ENCODE measurements at regions not wholly inside any gene's neighbourhood (a gene's known extent, or its start where the extent isn't known, plus 50 kb on each side); places are given as distances from the start of the nearest gene placed in this dataset.

DNA sequence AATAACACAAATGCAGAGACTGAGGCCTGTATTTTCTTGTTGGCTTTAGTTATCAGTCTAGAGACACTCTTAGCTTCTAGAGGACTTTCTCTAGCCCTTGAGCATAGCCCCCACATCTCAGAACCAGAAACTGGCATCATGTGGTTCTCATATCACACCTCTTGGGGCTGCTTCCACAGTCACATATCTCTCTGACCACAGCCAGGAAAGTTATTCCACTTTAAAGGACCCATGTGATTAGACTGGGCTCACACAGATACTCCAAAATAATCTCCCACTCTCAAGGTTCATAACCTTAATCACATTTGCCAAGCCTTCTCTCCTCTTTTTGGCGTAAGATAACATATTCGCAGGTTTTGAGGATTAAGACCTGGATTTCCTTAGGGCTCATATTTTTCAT is 846.9 kb upstream of the MIR17HG start:
- CTCF ChIA-PET, result no interaction called here
- no peaks in the 10 kb centered on the region for H3K9me3 ChIP-seq (ENCODE audit: low read depth, low read length, poor library complexity, severe bottlenecking)
- DNase-seq (ENCODE audit: low spot score), result no peak
- no TSS peak for BruUV-seq (replicated peaks)
- H3K4me1 ChIP-seq (ENCODE audit: insufficient read depth, low read length, poor library complexity, severe bottlenecking), result no peaks in the 10 kb centered on the region
- H3K27ac ChIP-seq (ENCODE audit: low read depth, low read length, poor library complexity, severe bottlenecking), result no peak overlapping the region
- TF ChIP-seq EZH2 (IDR thresholded peaks at IDR 0.05; ENCODE audit: borderline replicate concordance, low read depth, low read length, poor library complexity, severe bottlenecking), result no peak
- TF ChIP-seq, protein P1, sequence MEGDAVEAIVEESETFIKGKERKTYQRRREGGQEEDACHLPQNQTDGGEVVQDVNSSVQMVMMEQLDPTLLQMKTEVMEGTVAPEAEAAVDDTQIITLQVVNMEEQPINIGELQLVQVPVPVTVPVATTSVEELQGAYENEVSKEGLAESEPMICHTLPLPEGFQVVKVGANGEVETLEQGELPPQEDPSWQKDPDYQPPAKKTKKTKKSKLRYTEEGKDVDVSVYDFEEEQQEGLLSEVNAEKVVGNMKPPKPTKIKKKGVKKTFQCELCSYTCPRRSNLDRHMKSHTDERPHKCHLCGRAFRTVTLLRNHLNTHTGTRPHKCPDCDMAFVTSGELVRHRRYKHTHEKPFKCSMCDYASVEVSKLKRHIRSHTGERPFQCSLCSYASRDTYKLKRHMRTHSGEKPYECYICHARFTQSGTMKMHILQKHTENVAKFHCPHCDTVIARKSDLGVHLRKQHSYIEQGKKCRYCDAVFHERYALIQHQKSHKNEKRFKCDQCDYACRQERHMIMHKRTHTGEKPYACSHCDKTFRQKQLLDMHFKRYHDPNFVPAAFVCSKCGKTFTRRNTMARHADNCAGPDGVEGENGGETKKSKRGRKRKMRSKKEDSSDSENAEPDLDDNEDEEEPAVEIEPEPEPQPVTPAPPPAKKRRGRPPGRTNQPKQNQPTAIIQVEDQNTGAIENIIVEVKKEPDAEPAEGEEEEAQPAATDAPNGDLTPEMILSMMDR (conservative IDR thresholded peaks at IDR 0.05; ENCODE audit: low read depth, low read length), result no peak
- H3K36me3 ChIP-seq (ENCODE audit: insufficient read depth, low read length, poor library complexity, severe bottlenecking), result no peaks in the 10 kb centered on the region
- H3K27me3 ChIP-seq (replicated peaks; ENCODE audit: insufficient read depth, low read depth, low read length, poor library complexity), result no peaks in the 10 kb centered on the region
- H3K4me3 ChIP-seq (ENCODE audit: low read depth, low read length, poor library complexity, severe bottlenecking), result no peak overlapping the region
- intact Hi-C loops (cut with micrococcal nuclease; ENCODE audit: unreplicated experiment), result no loop called here
- POLR2A ChIA-PET (ENCODE audit: low non-redundant PET), result no interaction called here

DNA sequence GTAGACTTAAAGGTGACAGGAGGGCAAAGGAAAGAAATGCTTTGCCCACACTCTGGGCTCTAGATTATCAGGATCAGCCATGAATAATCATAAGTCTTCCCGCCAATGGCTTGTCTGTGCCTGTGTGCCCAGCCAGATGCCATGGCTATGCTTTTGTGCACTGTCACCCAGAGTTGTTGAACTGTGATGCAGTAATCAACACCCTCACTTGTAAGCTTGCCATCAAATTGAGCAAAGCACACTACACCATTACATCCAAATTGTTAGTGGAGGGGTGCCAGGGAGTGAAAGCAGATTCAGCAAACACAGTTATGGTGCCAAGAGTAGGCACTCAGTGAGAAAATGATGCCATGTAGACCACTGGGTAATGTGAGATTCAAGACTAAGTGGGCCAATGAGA is 845.3 kb upstream of the MIR17HG start:
- CTCF ChIA-PET, result no interaction called here
- Histone ChIP-seq H3K36me3 (ENCODE audit: insufficient read depth, low read length, poor library complexity, severe bottlenecking) (no peaks in the 10 kb centered on the region), H3K27ac (ENCODE audit: low read depth, low read length, poor library complexity, severe bottlenecking) (no peak overlapping the region), H3K4me1 (ENCODE audit: insufficient read depth, low read length, poor library complexity, severe bottlenecking) (no peaks in the 10 kb centered on the region), H3K27me3 (replicated peaks; ENCODE audit: insufficient read depth, low read depth, low read length, poor library complexity) (no peaks in the 10 kb centered on the region), H3K9me3 (ENCODE audit: low read depth, low read length, poor library complexity, severe bottlenecking) (no peaks in the 10 kb centered on the region), H3K4me3 (ENCODE audit: low read depth, low read length, poor library complexity, severe bottlenecking) (no peak overlapping the region)
- TF ChIP-seq EZH2 (IDR thresholded peaks at IDR 0.05; ENCODE audit: borderline replicate concordance, low read depth, low read length, poor library complexity, severe bottlenecking), result no peak
- TF ChIP-seq, protein P1 (conservative IDR thresholded peaks at IDR 0.05; ENCODE audit: low read depth, low read length), result no peak
- POLR2A ChIA-PET (ENCODE audit: low non-redundant PET), result no interaction called here
- intact Hi-C loops (cut with micrococcal nuclease; ENCODE audit: unreplicated experiment), result no loop called here
- BruUV-seq (replicated peaks), result no TSS peak
- DNase-seq (ENCODE audit: low spot score), result no peak

DNA sequence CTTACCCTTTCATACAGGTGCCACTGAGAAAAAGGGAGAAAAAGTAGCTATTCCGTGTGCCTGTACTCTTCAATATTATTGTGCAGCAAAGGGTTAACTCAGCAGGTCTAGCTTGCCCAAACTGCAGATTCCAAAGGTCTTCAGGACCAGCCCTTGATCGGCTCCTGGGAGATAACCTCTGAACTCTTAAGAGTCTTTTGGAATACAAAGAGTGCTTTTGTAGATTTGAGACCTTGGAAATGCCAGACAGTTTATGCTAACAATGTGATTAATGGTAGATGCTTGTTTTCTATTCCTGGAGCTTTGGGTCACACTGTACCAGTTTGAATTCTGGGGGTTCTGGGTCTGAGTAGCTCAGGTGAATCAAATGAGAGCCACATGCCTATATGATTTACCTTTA is 844.7 kb upstream of the MIR17HG start:
- POLR2A ChIA-PET (ENCODE audit: low non-redundant PET), result no interaction called here
- Histone ChIP-seq H3K36me3 (ENCODE audit: insufficient read depth, low read length, poor library complexity, severe bottlenecking) (no peaks in the 10 kb centered on the region), H3K4me1 (ENCODE audit: insufficient read depth, low read length, poor library complexity, severe bottlenecking) (no peaks in the 10 kb centered on the region), H3K27me3 (replicated peaks; ENCODE audit: insufficient read depth, low read depth, low read length, poor library complexity) (no peaks in the 10 kb centered on the region), H3K27ac (ENCODE audit: low read depth, low read length, poor library complexity, severe bottlenecking) (no peak overlapping the region), H3K9me3 (ENCODE audit: low read depth, low read length, poor library complexity, severe bottlenecking) (no peaks in the 10 kb centered on the region), H3K4me3 (ENCODE audit: low read depth, low read length, poor library complexity, severe bottlenecking) (no peak overlapping the region)
- intact Hi-C loops (cut with micrococcal nuclease; ENCODE audit: unreplicated experiment), result no loop called here
- CTCF ChIA-PET, result no interaction called here
- no peak for TF ChIP-seq EZH2 (IDR thresholded peaks at IDR 0.05; ENCODE audit: borderline replicate concordance, low read depth, low read length, poor library complexity, severe bottlenecking)
- TF ChIP-seq, protein P1 (conservative IDR thresholded peaks at IDR 0.05; ENCODE audit: low read depth, low read length), result no peak
- DNase-seq (ENCODE audit: low spot score), result no peak
- no TSS peak for BruUV-seq (replicated peaks)

Measured in A673 (cell line).